ENCODE measurements at regions not wholly inside any gene's neighbourhood (a gene's known extent, or its start where the extent isn't known, plus 50 kb on each side); places are given as distances from the start of the nearest gene placed in this dataset.

DNA sequence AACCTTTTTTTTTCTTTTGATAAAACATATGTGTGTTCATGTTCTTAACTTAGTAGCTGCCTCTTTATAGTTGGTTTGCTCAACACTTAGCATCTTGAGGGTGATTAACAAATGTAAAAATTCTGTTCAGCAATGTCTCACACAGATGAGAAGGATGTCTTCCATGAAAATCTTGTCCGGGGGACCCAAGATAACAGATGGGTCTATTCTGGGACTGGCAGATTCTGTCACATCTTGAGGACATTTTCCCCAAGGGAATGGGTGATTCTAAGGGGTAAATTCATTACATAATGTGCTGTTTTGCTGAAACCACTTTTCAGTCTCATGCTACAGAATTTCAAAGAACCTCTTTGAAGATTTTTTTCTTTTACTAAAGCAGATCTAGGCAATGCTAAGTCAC, 342.2 kb downstream of the IGSF11 start:
- H3K79me2 ChIP-seq (ENCODE audit: control insufficient read depth, insufficient read depth, low read length): no peaks in the 10 kb centered on the region
- H2AFZ ChIP-seq (ENCODE audit: low read depth, low read length): no peak overlapping the region
- no peaks in the 10 kb centered on the region for H3K9me1 ChIP-seq (ENCODE audit: control insufficient read depth, insufficient read depth, low read length)
- H3K27me3 ChIP-seq (ENCODE audit: control insufficient read depth in 2 of 2, insufficient read depth in 2 of 2, low read length in 2 of 2): no peaks in the 10 kb centered on the region
- H3K9ac ChIP-seq (ENCODE audit: insufficient read depth in 1 of 2, low read depth in 2 of 2, low read length in 2 of 2): no peak overlapping the region
- WGBS (ENCODE audit: insufficient coverage, low coverage, missing lambda C conversion rate): 8% methylated on average over 1 of the region's 1 CpG
- BruUV-seq (replicated peaks): no TSS peak
- intact Hi-C loops (cut with micrococcal nuclease) (no loop called here), in situ Hi-C loops (cut with MboI) (no loop called here)
- no peak for DNase-seq (ENCODE audit: extremely low read depth in 1 of 4, low spot score in 3 of 4)
- no peaks in the 10 kb centered on the region for H3K9me3 ChIP-seq (replicated peaks; ENCODE audit: control insufficient read depth, insufficient read depth, low read depth, low read length)
- no peak for FAIRE-seq
- H4K20me1 ChIP-seq (replicated peaks; ENCODE audit: control insufficient read depth, insufficient read depth, low read length): no peaks in the 10 kb centered on the region
- ChIA-PET POLR2A (no interaction called here), CTCF (ENCODE audit: low intra/inter-chr PET ratio) (no interaction called here)
- no peak overlapping the region for H3K4me2 ChIP-seq (ENCODE audit: insufficient read depth, low read length)
- H3K36me3 ChIP-seq (ENCODE audit: control insufficient read depth, insufficient read depth, low read length): no peaks in the 10 kb centered on the region
- H3K4me3 ChIP-seq: no peak overlapping the region
- ATAC-seq: no peak
- H3K27ac ChIP-seq (ENCODE audit: extremely low read depth, low read depth, low read length): no peak overlapping the region
- H3K4me1 ChIP-seq (replicated peaks in 1 of 2; ENCODE audit: control insufficient read depth in 2 of 2, insufficient read depth in 2 of 2, low read length in 2 of 2): no peaks in the 10 kb centered on the region
- no peak for TF ChIP-seq POLR2G (IDR thresholded peaks at IDR 0.05; ENCODE audit: low read depth, low read length)
- no peak for TF ChIP-seq ELK1 (CRISPR knock-in tag; IDR thresholded peaks at IDR 0.05)
- TF ChIP-seq RBM17 (IDR thresholded peaks at IDR 0.05; ENCODE audit: borderline replicate concordance, low read depth, low read length): no peak
- TF ChIP-seq ARID3A (IDR thresholded peaks at IDR 0.05; ENCODE audit: borderline replicate concordance, low read depth, low read length): no peak
- TF ChIP-seq ZNF551 (CRISPR knock-in tag; IDR thresholded peaks at IDR 0.05): no peak
- no peak for TF ChIP-seq PATZ1 (CRISPR knock-in tag; IDR thresholded peaks at IDR 0.05; ENCODE audit: borderline replicate concordance)
- TF ChIP-seq ZFPM2 (CRISPR knock-in tag; IDR thresholded peaks at IDR 0.05): no peak
- TF ChIP-seq ZZZ3 (IDR thresholded peaks at IDR 0.05): no peak
- TF ChIP-seq SMARCB1 (IDR thresholded peaks at IDR 0.05; ENCODE audit: insufficient read length, low read depth): no peak
- TF ChIP-seq, protein P1, sequence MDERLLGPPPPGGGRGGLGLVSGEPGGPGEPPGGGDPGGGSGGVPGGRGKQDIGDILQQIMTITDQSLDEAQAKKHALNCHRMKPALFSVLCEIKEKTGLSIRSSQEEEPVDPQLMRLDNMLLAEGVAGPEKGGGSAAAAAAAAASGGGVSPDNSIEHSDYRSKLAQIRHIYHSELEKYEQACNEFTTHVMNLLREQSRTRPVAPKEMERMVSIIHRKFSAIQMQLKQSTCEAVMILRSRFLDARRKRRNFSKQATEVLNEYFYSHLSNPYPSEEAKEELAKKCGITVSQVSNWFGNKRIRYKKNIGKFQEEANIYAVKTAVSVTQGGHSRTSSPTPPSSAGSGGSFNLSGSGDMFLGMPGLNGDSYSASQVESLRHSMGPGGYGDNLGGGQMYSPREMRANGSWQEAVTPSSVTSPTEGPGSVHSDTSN (CRISPR knock-in tag; IDR thresholded peaks at IDR 0.05; ENCODE audit: low read depth): no peak
- TF ChIP-seq, protein P1 (tag; conservative IDR thresholded peaks at IDR 0.05; ENCODE audit: low read depth): no peak
- no peak for TF ChIP-seq ZNF146 (CRISPR knock-in tag; IDR thresholded peaks at IDR 0.05; ENCODE audit: unreplicated experiment)
- TF ChIP-seq, protein P2, sequence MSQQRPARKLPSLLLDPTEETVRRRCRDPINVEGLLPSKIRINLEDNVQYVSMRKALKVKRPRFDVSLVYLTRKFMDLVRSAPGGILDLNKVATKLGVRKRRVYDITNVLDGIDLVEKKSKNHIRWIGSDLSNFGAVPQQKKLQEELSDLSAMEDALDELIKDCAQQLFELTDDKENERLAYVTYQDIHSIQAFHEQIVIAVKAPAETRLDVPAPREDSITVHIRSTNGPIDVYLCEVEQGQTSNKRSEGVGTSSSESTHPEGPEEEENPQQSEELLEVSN (IDR thresholded peaks at IDR 0.05; ENCODE audit: borderline replicate concordance in 1 of 2, extremely low read depth in 1 of 2, insufficient read depth in 1 of 2, insufficient read length in 1 of 2, low read depth in 1 of 2, low read length in 1 of 2, poor library complexity in 1 of 2, severe bottlenecking in 1 of 2): no peak
- TF ChIP-seq EP300 (IDR thresholded peaks at IDR 0.05; ENCODE audit: low read length): no peak
- no peak for TF ChIP-seq MXI1 (IDR thresholded peaks at IDR 0.05; ENCODE audit: low read depth, low read length)

Data from K562 (cell line).